ENCODE measurements at regions not wholly inside any gene's neighbourhood (a gene's known extent, or its start where the extent isn't known, plus 50 kb on each side); places are given as distances from the start of the nearest gene placed in this dataset.

GRCh38 chr6:8361259-8361658 lies 74.1 kb downstream of the SLC35B3 start:
- TF ChIP-seq ZFX (IDR thresholded peaks at IDR 0.05; ENCODE audit: borderline replicate concordance) (no peak), CTCF (IDR thresholded peaks at IDR 0.05) (no peak)
- H3K27ac ChIP-seq: no peak overlapping the region

GRCh38 chr6:8352966-8353340 lies 82.4 kb downstream of the SLC35B3 start:
- TF ChIP-seq CTCF (IDR thresholded peaks at IDR 0.05) (no peak), ZFX (IDR thresholded peaks at IDR 0.05; ENCODE audit: borderline replicate concordance) (no peak)
- no peak overlapping the region for H3K27ac ChIP-seq

GRCh38 chr6:8352335-8352965 lies 82.9 kb downstream of the SLC35B3 start:
- H3K27ac ChIP-seq: no peak overlapping the region
- TF ChIP-seq CTCF (IDR thresholded peaks at IDR 0.05): no peak
- TF ChIP-seq ZFX (IDR thresholded peaks at IDR 0.05; ENCODE audit: borderline replicate concordance): no peak

DNA sequence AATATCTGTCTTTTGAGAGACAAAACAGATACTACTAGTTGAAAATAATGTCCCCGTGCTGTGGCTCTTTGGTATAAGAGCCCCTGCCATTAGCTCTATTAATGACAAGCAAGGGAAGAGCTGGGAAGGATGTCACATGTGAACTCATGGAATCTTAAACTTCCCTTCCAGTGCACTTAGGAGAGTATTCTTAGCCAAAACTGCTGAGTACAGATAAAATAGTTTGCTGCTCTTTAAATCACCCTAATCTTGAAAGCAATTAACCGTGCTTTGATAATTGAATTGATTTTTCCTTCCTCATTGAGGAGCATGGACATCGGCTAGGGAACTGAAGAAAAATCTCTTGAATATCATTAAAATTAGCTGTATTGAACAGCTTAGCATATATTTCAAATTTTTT lies 91.7 kb downstream of the SLC35B3 start:
- no peak for TF ChIP-seq ZFX (IDR thresholded peaks at IDR 0.05; ENCODE audit: borderline replicate concordance)
- TF ChIP-seq CTCF (IDR thresholded peaks at IDR 0.05): no peak
- no peak overlapping the region for H3K27ac ChIP-seq

GRCh38 chr6:8342241-8342819 lies 93.0 kb downstream of the SLC35B3 start:
- TF ChIP-seq ZFX (IDR thresholded peaks at IDR 0.05; ENCODE audit: borderline replicate concordance) (no peak), CTCF (IDR thresholded peaks at IDR 0.05) (no peak)
- no peak overlapping the region for H3K27ac ChIP-seq

DNA sequence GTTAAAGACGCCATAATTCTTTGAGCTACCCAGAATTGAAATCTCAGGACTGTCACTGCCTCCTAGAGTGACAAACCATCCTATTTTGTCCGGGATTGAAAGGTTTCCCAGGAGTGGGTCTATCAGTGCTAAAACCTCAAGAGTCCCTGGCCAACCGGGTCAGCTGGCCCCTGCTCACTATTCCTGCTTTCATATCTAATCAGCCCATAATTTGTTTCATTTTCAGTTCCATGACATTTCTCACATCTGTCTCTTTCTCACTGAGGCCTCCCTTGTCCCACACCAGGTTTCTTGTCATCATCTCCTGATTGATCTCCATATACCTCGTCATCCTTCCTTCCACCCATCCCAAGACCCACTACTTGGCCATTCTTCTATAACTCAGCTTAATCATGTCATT lies 98.2 kb downstream of the SLC35B3 start:
- TF ChIP-seq ZFX (IDR thresholded peaks at IDR 0.05; ENCODE audit: borderline replicate concordance): no peak
- no peak for TF ChIP-seq CTCF (IDR thresholded peaks at IDR 0.05)

GRCh38 chr6:8336406-8337057 lies 98.8 kb downstream of the SLC35B3 start:
- no peak overlapping the region for H3K27ac ChIP-seq
- TF ChIP-seq ZFX (IDR thresholded peaks at IDR 0.05; ENCODE audit: borderline replicate concordance): no peak
- TF ChIP-seq CTCF (IDR thresholded peaks at IDR 0.05): no peak

More for the DNA sequence above, 98.2 kb downstream of the SLC35B3 start:
- no peak overlapping the region for H3K27ac ChIP-seq

All from 22Rv1 (cell line).